GM12878 (cell line): ENCODE measurements at regions not wholly inside any gene's neighbourhood (a gene's known extent, or its start where the extent isn't known, plus 50 kb on each side); places are given as distances from the start of the nearest gene placed in this dataset.

Experiments
- ATAC-seq: fragments of 200-7000 bp; cut with Tn5 transposase; 3 replicates; pipeline ENCODE4 v1.9.1; 2020; ENCODE audit warnings: mild to moderate bottlenecking, moderate library complexity
- BruUV-seq: library from RNA; stranded (reverse); fragments of 400-500 nt; replicated peaks from 2 replicates; lab custom pipeline; 2021; lab: Mats Ljungman, UMichigan
- CTCF ChIA-PET: fragments of 300-600 bp; sonication (Branson Sonifier 250); formaldehyde crosslinking; extraction: SDS; loops from one replicate; lab custom pipeline; 2021; ENCODE audit warnings: inconsistent platforms; lab: Yijun Ruan, JAX
- POLR2A ChIA-PET: fragments of 350-600 bp; formaldehyde crosslinking; extraction: SDS; loops from one replicate; lab custom pipeline; 2021; ENCODE audit warnings: inconsistent platforms; lab: Charles Lee
- RAD21 ChIA-PET: fragments of 300-600 bp; sonication (Branson Sonifier 250); formaldehyde crosslinking; loops from one replicate; lab custom pipeline; 2023; ENCODE audit warnings: antibody characterized with exemption; ENCODE audit not compliant: unreplicated experiment; lab: Charles Lee
- SMC1A ChIA-PET: fragments of 300-600 bp; sonication (Branson Sonifier 250); formaldehyde crosslinking; loops from one replicate; lab custom pipeline; 2023; ENCODE audit not compliant: unreplicated experiment, uncharacterized antibody; lab: Charles Lee
- DNase-seq: peaks from one replicate; pipeline ENCODE4 v3.0.0-alpha.2; 2011; ENCODE audit warnings: low read depth, low spot score
- FAIRE-seq: peaks from 3 replicates; lab custom pipeline; 2011; peaks lifted over from hg19 to GRCh38; lab: Jason Lieb, UNC
- H2AFZ ChIP-seq: 2 replicates; pipeline ENCODE4 v1.6.0; 2011; ENCODE audit warnings: low read depth, low read length, control low read depth; ENCODE audit not compliant: control insufficient read depth
- H3K27ac ChIP-seq: 2 replicates; pipeline ENCODE4 v1.5.1; 2011; ENCODE audit warnings: control low read depth; ENCODE audit not compliant: control insufficient read depth, insufficient read depth
- H3K27me3 ChIP-seq, 2 experiments: replicated peaks in 1 of 2; 2 replicates each; pipeline versions ENCODE4 v1.6.0 to v1.6.1; 2011; ENCODE audit warnings: low read length in 1 of 2; ENCODE audit not compliant: control insufficient read depth in 2 of 2, insufficient read depth in 2 of 2
- H3K36me3 ChIP-seq, 2 experiments: 2 replicates each; pipeline ENCODE4 v1.5.1; 2011; ENCODE audit warnings: low read length in 1 of 2; ENCODE audit not compliant: control insufficient read depth in 2 of 2, insufficient read depth in 2 of 2
- H3K4me1 ChIP-seq: 2 replicates; pipeline ENCODE4 v1.6.1; 2011; ENCODE audit warnings: mild to moderate bottlenecking, low read length, moderate library complexity, mixed read lengths; ENCODE audit not compliant: control insufficient read depth, insufficient read depth
- H3K4me2 ChIP-seq: 2 replicates; pipeline ENCODE4 v1.6.0; 2011; ENCODE audit warnings: control low read depth; ENCODE audit not compliant: control insufficient read depth, insufficient read depth
- H3K4me3 ChIP-seq: fragments of 200-600 bp; sonication (generic); 2 replicates; pipeline ENCODE4 v1.5.1; 2016
- H3K79me2 ChIP-seq: 2 replicates; pipeline ENCODE4 v1.6.0; 2011; ENCODE audit warnings: low read length; ENCODE audit not compliant: control insufficient read depth, insufficient read depth
- H3K9ac ChIP-seq: 2 replicates; pipeline ENCODE4 v1.8.0; 2011; ENCODE audit warnings: low read length, control low read depth, mixed read lengths; ENCODE audit not compliant: control insufficient read depth, insufficient read depth
- H3K9me3 ChIP-seq: replicated peaks from 3 replicates; pipeline ENCODE4 v1.5.1; 2011; ENCODE audit warnings: mild to moderate bottlenecking, low read length; ENCODE audit not compliant: control insufficient read depth, insufficient read depth
- H4K20me1 ChIP-seq: 2 replicates; pipeline ENCODE4 v1.6.0; 2011; ENCODE audit not compliant: control insufficient read depth, insufficient read depth
- CREM ChIP-seq: IDR thresholded peaks from 2 replicates; pipeline ENCODE4 v1.6.1; 2014; ENCODE audit warnings: antibody characterized with exemption, low read depth
- FOXM1 ChIP-seq: IDR thresholded peaks from 2 replicates; pipeline ENCODE4 v1.6.1; 2012; ENCODE audit warnings: low read depth, mild to moderate bottlenecking, inconsistent platforms, low read length, moderate library complexity
- MYB ChIP-seq: fragments of 150-350 bp; IDR thresholded peaks from 2 replicates; pipeline ENCODE4 v1.6.1; 2014; ENCODE audit warnings: mild to moderate bottlenecking, low read depth, low read length, borderline replicate concordance
- NR2C2 ChIP-seq: IDR thresholded peaks from 2 replicates; pipeline ENCODE4 v1.6.1; 2011; ENCODE audit warnings: borderline replicate concordance, low read depth; ENCODE audit not compliant: control insufficient read depth, insufficient read length
- NR2F1 ChIP-seq: fragments of 450-650 bp; conservative IDR thresholded peaks from 2 replicates; pipeline ENCODE4 v1.6.1; 2017; ENCODE audit warnings: mild to moderate bottlenecking
- PAX8 ChIP-seq: fragments of 450-650 bp; IDR thresholded peaks from 2 replicates; pipeline ENCODE4 v1.6.1; 2017; ENCODE audit warnings: mild to moderate bottlenecking, moderate library complexity
- POLR2AphosphoS2 ChIP-seq: IDR thresholded peaks from 2 replicates; pipeline ENCODE4 v1.6.1; 2011; ENCODE audit warnings: low read depth, mild to moderate bottlenecking, low read length, improper control_type of control experiment, moderate library complexity
- RCOR1 ChIP-seq: conservative IDR thresholded peaks from 2 replicates; pipeline ENCODE4 v1.6.1; 2012; ENCODE audit warnings: low read depth, low read length, improper control_type of control experiment
- SIX5 ChIP-seq: IDR thresholded peaks from 2 replicates; pipeline ENCODE4 v1.6.1; 2011; ENCODE audit warnings: mild to moderate bottlenecking, low read depth, low read length, moderate library complexity; ENCODE audit not compliant: severe bottlenecking
- SMC3 ChIP-seq: IDR thresholded peaks from 2 replicates; pipeline ENCODE4 v1.6.1; 2011; ENCODE audit warnings: low read length, improper control_type of control experiment, borderline replicate concordance
- TARDBP ChIP-seq: IDR thresholded peaks from 2 replicates; pipeline ENCODE4 v1.6.1; 2016; ENCODE audit warnings: borderline replicate concordance
- WRNIP1 ChIP-seq: IDR thresholded peaks from 2 replicates; pipeline ENCODE4 v1.6.1; 2011; ENCODE audit warnings: low read depth, low read length, improper control_type of control experiment, borderline replicate concordance
- WGBS: methylation state at CpG from one replicate; pipeline ENCODE4 v1.1.6; 2016; ENCODE audit warnings: low lambda C conversion rate; ENCODE audit not compliant: insufficient replicate concordance, insufficient coverage; ENCODE audit errors: missing lambda C conversion rate; 5-methylcytosine and 5-hydroxymethylcytosine counted together
- in situ Hi-C: fragments of 300-500 bp; cut with MboI; formaldehyde crosslinking; loops from 9 replicates; pipeline ENCODE4 v1.14.3; 2018; ENCODE audit warnings: mixed read lengths
- intact Hi-C: fragments of 100-400 bp; cut with micrococcal nuclease; formaldehyde crosslinking; loops from one replicate; pipeline ENCODE4 v1.14.2; 2022; ENCODE audit not compliant: unreplicated experiment
- TF ChIP-seq, protein P1 (sequence below): fragments of 450-650 bp; IDR thresholded peaks from 2 replicates; pipeline ENCODE4 v1.6.1; 2017; ENCODE audit warnings: low read depth, mild to moderate bottlenecking, moderate library complexity
- TF ChIP-seq, protein P2 (sequence below): fragments of 450-650 bp; IDR thresholded peaks from 2 replicates; pipeline ENCODE4 v1.6.1; 2017; ENCODE audit warnings: mild to moderate bottlenecking, moderate library complexity

DNA sequence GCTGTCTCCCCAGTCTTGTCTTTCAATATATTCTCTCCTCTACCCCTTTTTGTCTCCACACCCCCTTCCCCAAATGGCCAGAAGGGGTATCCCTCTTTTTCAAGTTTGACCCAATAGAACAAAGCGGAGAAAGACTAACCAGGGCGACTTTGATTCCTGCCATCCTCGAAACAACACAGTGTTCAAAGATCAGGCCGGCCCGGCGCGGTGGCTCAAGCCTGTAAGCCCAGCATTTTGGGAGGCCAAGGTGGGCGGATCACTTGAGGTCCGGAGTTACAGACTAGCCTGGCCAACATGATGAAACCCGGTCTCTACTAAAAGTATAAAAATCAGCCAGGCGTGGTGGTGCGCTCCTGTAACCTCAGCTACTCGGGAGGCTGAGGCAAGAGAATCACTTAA is 77.0 kb upstream of the IFNAR2 start:
- TF ChIP-seq RCOR1 (no peak), MYB (no peak), CREM (no peak), SIX5 (no peak), WRNIP1 (no peak), TARDBP (no peak), FOXM1 (no peak), NR2C2 (no peak), POLR2AphosphoS2 (no peak), NR2F1 (no peak)
- Histone ChIP-seq H3K4me1 (no peaks in the 10 kb centered on the region), H3K4me2 (no peak overlapping the region), H3K9ac (no peak overlapping the region), H3K4me3 (no peak overlapping the region), H3K27me3 (no peaks in the 10 kb centered on the region; a peak in 2 of 4 replicates), H4K20me1 (no peaks in the 10 kb centered on the region), H3K36me3 (no peaks in the 10 kb centered on the region), H3K79me2 (no peaks in the 10 kb centered on the region), H3K9me3 (no peaks in the 10 kb centered on the region), H3K27ac (no peak overlapping the region), H2AFZ (no peak overlapping the region)
- POLR2A ChIA-PET, result no interaction called here
- SMC1A ChIA-PET, result no interaction called here
- FAIRE-seq, result no peak
- CTCF ChIA-PET, result interaction anchor here (1.9 kb wide), 1 partner anchor 9 kb away, joined by 4 read pairs; no protein-coding TSS in a partner anchor
- no peak for ATAC-seq
- 74% methylated on average over 13 of the region's 13 CpGs for WGBS
- intact Hi-C loops (no loop called here), in situ Hi-C loops (no loop called here)
- RAD21 ChIA-PET, result no interaction called here
- DNase-seq, result no peak
- BruUV-seq, result no TSS peak

DNA sequence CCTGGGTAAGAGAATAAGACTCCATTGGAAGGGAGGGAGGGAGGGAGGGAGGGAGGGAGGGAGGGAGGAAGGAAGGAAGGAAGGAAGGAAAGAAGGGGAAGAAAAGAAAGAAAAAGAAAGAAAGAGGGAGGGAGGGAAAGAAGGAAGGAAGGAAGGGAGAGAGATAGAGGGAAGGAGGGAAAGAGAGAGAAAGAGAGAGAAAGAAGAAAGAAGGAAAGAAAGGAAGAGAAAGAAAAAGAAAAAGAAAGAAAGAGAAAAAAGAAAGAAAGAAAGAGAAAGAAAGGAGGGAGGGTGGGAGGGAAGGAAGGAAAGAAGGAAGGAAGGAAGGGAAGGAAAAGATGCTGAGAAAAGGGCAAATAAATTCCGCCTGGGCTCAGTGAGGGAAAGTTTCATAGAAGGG is 74.7 kb upstream of the IFNAR2 start:
- H3K27ac ChIP-seq, result no peak overlapping the region
- SMC1A ChIA-PET, result no interaction called here
- no peaks in the 10 kb centered on the region for H3K4me1 ChIP-seq
- no peaks in the 10 kb centered on the region for H3K36me3 ChIP-seq
- in situ Hi-C loops, result no loop called here
- ATAC-seq (no peak), FAIRE-seq (no peak), DNase-seq (no peak)
- CTCF ChIA-PET, result no interaction called here
- 0% methylated on average over 1 of the region's 1 CpG for WGBS
- intact Hi-C loops, result no loop called here
- POLR2A ChIA-PET, result no interaction called here
- H3K4me2 ChIP-seq, result no peak overlapping the region
- H3K4me3 ChIP-seq, result no peak overlapping the region
- no peak overlapping the region for H3K9ac ChIP-seq
- BruUV-seq, result no TSS peak
- H2AFZ ChIP-seq, result no peak overlapping the region
- no peaks in the 10 kb centered on the region for H3K79me2 ChIP-seq
- no peaks in the 10 kb centered on the region for H4K20me1 ChIP-seq
- RAD21 ChIA-PET, result no interaction called here
- no peaks in the 10 kb centered on the region for H3K9me3 ChIP-seq
- H3K27me3 ChIP-seq, result no peaks in the 10 kb centered on the region; a peak in 1 of 4 replicates
- TF ChIP-seq, protein P1, sequence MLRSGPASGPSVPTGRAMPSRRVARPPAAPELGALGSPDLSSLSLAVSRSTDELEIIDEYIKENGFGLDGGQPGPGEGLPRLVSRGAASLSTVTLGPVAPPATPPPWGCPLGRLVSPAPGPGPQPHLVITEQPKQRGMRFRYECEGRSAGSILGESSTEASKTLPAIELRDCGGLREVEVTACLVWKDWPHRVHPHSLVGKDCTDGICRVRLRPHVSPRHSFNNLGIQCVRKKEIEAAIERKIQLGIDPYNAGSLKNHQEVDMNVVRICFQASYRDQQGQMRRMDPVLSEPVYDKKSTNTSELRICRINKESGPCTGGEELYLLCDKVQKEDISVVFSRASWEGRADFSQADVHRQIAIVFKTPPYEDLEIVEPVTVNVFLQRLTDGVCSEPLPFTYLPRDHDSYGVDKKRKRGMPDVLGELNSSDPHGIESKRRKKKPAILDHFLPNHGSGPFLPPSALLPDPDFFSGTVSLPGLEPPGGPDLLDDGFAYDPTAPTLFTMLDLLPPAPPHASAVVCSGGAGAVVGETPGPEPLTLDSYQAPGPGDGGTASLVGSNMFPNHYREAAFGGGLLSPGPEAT, result no peak
- TF ChIP-seq, protein P2, sequence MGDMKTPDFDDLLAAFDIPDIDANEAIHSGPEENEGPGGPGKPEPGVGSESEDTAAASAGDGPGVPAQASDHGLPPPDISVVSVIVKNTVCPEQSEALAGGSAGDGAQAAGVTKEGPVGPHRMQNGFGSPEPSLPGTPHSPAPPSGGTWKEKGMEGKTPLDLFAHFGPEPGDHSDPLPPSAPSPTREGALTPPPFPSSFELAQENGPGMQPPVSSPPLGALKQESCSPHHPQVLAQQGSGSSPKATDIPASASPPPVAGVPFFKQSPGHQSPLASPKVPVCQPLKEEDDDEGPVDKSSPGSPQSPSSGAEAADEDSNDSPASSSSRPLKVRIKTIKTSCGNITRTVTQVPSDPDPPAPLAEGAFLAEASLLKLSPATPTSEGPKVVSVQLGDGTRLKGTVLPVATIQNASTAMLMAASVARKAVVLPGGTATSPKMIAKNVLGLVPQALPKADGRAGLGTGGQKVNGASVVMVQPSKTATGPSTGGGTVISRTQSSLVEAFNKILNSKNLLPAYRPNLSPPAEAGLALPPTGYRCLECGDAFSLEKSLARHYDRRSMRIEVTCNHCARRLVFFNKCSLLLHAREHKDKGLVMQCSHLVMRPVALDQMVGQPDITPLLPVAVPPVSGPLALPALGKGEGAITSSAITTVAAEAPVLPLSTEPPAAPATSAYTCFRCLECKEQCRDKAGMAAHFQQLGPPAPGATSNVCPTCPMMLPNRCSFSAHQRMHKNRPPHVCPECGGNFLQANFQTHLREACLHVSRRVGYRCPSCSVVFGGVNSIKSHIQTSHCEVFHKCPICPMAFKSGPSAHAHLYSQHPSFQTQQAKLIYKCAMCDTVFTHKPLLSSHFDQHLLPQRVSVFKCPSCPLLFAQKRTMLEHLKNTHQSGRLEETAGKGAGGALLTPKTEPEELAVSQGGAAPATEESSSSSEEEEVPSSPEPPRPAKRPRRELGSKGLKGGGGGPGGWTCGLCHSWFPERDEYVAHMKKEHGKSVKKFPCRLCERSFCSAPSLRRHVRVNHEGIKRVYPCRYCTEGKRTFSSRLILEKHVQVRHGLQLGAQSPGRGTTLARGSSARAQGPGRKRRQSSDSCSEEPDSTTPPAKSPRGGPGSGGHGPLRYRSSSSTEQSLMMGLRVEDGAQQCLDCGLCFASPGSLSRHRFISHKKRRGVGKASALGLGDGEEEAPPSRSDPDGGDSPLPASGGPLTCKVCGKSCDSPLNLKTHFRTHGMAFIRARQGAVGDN, result no peak
- no peak for TF ChIP-seq PAX8
- no peak for TF ChIP-seq SMC3
- no peak for TF ChIP-seq FOXM1
